ENCODE measurements at regions not wholly inside any gene's neighbourhood (a gene's known extent, or its start where the extent isn't known, plus 50 kb on each side); places are given as distances from the start of the nearest gene placed in this dataset.

DNA sequence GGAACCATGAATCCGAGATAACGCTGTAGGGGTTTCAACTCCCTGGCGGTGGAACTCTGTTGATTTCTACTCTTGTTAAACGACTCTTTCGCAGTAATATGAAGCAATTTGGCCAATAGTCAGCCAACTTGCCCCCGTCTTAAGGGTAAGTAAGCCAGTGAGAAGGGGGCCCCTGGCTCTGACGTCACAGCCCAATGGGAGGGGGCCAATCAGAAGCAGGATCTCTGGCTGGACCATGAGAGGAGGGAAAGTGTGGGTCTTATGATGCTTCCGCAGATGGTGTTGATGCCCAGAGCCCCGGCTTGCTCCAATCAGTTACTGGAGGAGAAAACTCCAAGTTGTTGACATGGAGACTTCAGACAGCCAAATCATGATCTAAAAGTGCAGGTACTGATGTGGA is 242.4 kb downstream of the BMP7 start:
- WGBS (ENCODE audit: extremely low coverage, insufficient coverage, insufficient read length) = no CpG with 5 or more reads among the region's 9 CpGs
- Histone ChIP-seq H4K12ac (ENCODE audit: low read depth, low read length) (no peak overlapping the region), H4K91ac (ENCODE audit: low read depth, low read length) (no peak overlapping the region), H3K4me2 (ENCODE audit: low read length) (no peak overlapping the region), H2BK5ac (ENCODE audit: low read depth, low read length, poor library complexity) (no peak overlapping the region), H3K27me3 (ENCODE audit: insufficient read depth, low read length) (no peaks in the 10 kb centered on the region), H3K14ac (ENCODE audit: low read length) (no peak overlapping the region), H3K79me1 (ENCODE audit: low read length) (no peaks in the 10 kb centered on the region), H3K9me3 (ENCODE audit: insufficient read depth, low read depth, low read length) (no peaks in the 10 kb centered on the region), H2BK12ac (ENCODE audit: low read length) (no peak overlapping the region), H3K23ac (ENCODE audit: low read length) (no peak overlapping the region), H2AK5ac (ENCODE audit: low read length) (no peak overlapping the region), H3K4me1 (ENCODE audit: control insufficient read depth in 1 of 2, insufficient read depth in 2 of 2, low read length in 2 of 2) (peaks cover 0 to 2% of the 10 kb centered on the region in 2 experiments), H3K79me2 (ENCODE audit: control insufficient read depth, insufficient read depth, low read length, poor library complexity) (no peaks in the 10 kb centered on the region), H3K18ac (ENCODE audit: low read length) (no peak overlapping the region), H3K9ac (ENCODE audit: low read length) (no peak overlapping the region), H3K36me3 (ENCODE audit: control insufficient read depth in 1 of 2, insufficient read depth in 2 of 2, low read length in 2 of 2) (no peaks in the 10 kb centered on the region), H3K4ac (ENCODE audit: low read depth, low read length) (no peak overlapping the region), H2BK120ac (ENCODE audit: insufficient read depth, low read length, poor library complexity) (no peak overlapping the region), H3K27ac (ENCODE audit: low read depth, low read length) (no peak overlapping the region), H2AFZ (ENCODE audit: insufficient read depth, low read length, poor library complexity) (no peak overlapping the region), H4K8ac (ENCODE audit: low read depth, low read length) (no peak overlapping the region), H3K4me3 (ENCODE audit: low read depth, low read length) (no peak overlapping the region)
- DNase-seq = no peak

DNA sequence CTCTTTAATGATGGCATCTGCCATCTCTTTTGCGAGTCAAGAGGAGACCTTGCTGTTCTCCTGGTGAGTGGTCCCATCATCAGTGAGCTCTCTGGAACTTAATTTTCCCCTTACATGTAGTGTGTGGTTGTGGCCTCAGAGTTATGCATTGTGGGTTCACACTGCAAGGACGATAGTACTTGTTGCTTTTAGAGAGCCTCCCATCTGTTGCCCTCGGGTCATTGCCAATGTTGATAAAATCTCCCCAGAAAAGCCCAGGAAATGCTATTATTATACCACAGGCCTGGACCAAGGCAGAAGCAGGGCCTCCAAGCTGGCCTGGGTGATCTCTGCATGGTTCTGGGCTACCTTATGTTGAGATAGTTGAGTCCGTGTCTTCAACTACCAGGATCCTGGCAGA is 241.6 kb downstream of the BMP7 start:
- H2BK12ac ChIP-seq (ENCODE audit: low read length) = no peak overlapping the region
- no peak overlapping the region for H3K4ac ChIP-seq (ENCODE audit: low read depth, low read length)
- H4K8ac ChIP-seq (ENCODE audit: low read depth, low read length) = no peak overlapping the region
- peaks cover 0 to 2% of the 10 kb centered on the region in 2 experiments for H3K4me1 ChIP-seq (ENCODE audit: control insufficient read depth in 1 of 2, insufficient read depth in 2 of 2, low read length in 2 of 2)
- H3K4me3 ChIP-seq (ENCODE audit: low read depth, low read length) = no peak overlapping the region
- no peak overlapping the region for H2BK120ac ChIP-seq (ENCODE audit: insufficient read depth, low read length, poor library complexity)
- no peak overlapping the region for H3K4me2 ChIP-seq (ENCODE audit: low read length)
- no peaks in the 10 kb centered on the region for H3K79me1 ChIP-seq (ENCODE audit: low read length)
- no peaks in the 10 kb centered on the region for H3K9me3 ChIP-seq (ENCODE audit: insufficient read depth, low read depth, low read length)
- H3K9ac ChIP-seq (ENCODE audit: low read length) = no peak overlapping the region
- no peak overlapping the region for H3K23ac ChIP-seq (ENCODE audit: low read length)
- no peaks in the 10 kb centered on the region for H3K36me3 ChIP-seq (ENCODE audit: control insufficient read depth in 1 of 2, insufficient read depth in 2 of 2, low read length in 2 of 2)
- H2AK5ac ChIP-seq (ENCODE audit: low read length) = no peak overlapping the region
- H3K27me3 ChIP-seq (ENCODE audit: insufficient read depth, low read length) = no peaks in the 10 kb centered on the region
- no peak overlapping the region for H4K12ac ChIP-seq (ENCODE audit: low read depth, low read length)
- no peak overlapping the region for H3K27ac ChIP-seq (ENCODE audit: low read depth, low read length)
- H3K14ac ChIP-seq (ENCODE audit: low read length) = no peak overlapping the region
- H3K18ac ChIP-seq (ENCODE audit: low read length) = no peak overlapping the region
- WGBS (ENCODE audit: extremely low coverage, insufficient coverage, insufficient read length) = no CpG with 5 or more reads among the region's 4 CpGs
- no peak overlapping the region for H4K91ac ChIP-seq (ENCODE audit: low read depth, low read length)
- no peak overlapping the region for H2BK5ac ChIP-seq (ENCODE audit: low read depth, low read length, poor library complexity)
- H2AFZ ChIP-seq (ENCODE audit: insufficient read depth, low read length, poor library complexity) = no peak overlapping the region
- no peaks in the 10 kb centered on the region for H3K79me2 ChIP-seq (ENCODE audit: control insufficient read depth, insufficient read depth, low read length, poor library complexity)
- no peak for DNase-seq

DNA sequence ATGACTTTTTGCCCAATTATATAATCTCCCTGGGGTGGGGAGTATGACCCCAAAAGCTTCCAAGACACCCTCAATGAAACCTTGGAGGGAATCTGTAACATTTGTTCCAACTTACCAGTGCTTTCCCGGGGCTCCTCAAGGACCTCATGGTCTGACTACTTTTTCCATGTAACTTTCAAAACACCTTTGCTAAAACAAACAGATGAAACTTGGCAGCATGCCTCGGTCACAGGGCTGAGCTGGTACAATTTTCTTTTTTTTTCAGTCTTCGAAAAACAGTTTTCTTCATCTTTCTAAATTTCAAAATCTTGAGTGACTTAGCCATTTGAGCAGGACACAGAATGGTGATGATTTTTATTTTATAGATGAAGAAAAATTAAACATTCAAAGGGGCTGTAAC is 241.2 kb downstream of the BMP7 start:
- Histone ChIP-seq H3K27me3 (ENCODE audit: insufficient read depth, low read length) (no peaks in the 10 kb centered on the region), H3K4ac (ENCODE audit: low read depth, low read length) (no peak overlapping the region), H4K8ac (ENCODE audit: low read depth, low read length) (no peak overlapping the region), H3K4me1 (ENCODE audit: control insufficient read depth in 1 of 2, insufficient read depth in 2 of 2, low read length in 2 of 2) (peaks cover 0 to 2% of the 10 kb centered on the region in 2 experiments), H3K4me3 (ENCODE audit: low read depth, low read length) (no peak overlapping the region), H3K36me3 (ENCODE audit: control insufficient read depth in 1 of 2, insufficient read depth in 2 of 2, low read length in 2 of 2) (no peaks in the 10 kb centered on the region), H3K4me2 (ENCODE audit: low read length) (no peak overlapping the region), H3K27ac (ENCODE audit: low read depth, low read length) (no peak overlapping the region), H3K23ac (ENCODE audit: low read length) (no peak overlapping the region), H3K79me2 (ENCODE audit: control insufficient read depth, insufficient read depth, low read length, poor library complexity) (no peaks in the 10 kb centered on the region), H4K91ac (ENCODE audit: low read depth, low read length) (no peak overlapping the region), H3K9me3 (ENCODE audit: insufficient read depth, low read depth, low read length) (no peaks in the 10 kb centered on the region), H2BK5ac (ENCODE audit: low read depth, low read length, poor library complexity) (no peak overlapping the region), H3K9ac (ENCODE audit: low read length) (no peak overlapping the region), H3K14ac (ENCODE audit: low read length) (no peak overlapping the region), H2BK12ac (ENCODE audit: low read length) (no peak overlapping the region), H2BK120ac (ENCODE audit: insufficient read depth, low read length, poor library complexity) (no peak overlapping the region), H4K12ac (ENCODE audit: low read depth, low read length) (no peak overlapping the region), H2AFZ (ENCODE audit: insufficient read depth, low read length, poor library complexity) (no peak overlapping the region), H3K18ac (ENCODE audit: low read length) (no peak overlapping the region), H3K79me1 (ENCODE audit: low read length) (no peaks in the 10 kb centered on the region), H2AK5ac (ENCODE audit: low read length) (no peak overlapping the region)
- DNase-seq = no peak
- no CpG with 5 or more reads among the region's 3 CpGs for WGBS (ENCODE audit: extremely low coverage, insufficient coverage, insufficient read length)

DNA sequence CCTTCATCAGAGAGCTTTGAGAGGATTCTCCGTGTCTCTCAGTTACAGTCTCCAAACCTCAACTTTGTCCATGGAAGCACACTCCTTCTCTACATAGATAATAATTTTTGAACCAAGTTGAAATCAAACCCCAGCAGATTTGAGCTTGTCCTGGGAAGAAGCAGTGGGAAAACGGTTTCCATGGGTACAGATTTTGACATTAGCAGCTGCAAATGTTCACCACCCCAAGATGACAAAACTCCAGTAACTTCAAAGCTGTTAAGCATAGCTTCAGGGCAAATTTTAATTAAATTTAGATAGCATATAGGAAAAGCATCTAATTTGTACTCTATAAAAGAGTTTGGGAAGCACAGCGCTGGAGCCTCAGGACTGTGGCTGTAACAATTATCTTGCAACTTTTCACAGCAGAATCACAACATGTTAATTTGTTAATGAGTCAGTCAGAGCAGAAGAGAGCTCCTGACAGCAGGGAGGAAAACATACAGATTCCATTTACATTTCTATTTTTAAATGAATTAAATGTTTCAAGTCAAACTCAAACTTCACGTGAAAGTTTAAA is 240.7 kb downstream of the BMP7 start:
- no peaks in the 10 kb centered on the region for H3K4me1 ChIP-seq (ENCODE audit: control insufficient read depth in 1 of 2, insufficient read depth in 2 of 2, low read length in 2 of 2)
- no CpG with 5 or more reads among the region's 4 CpGs for WGBS (ENCODE audit: extremely low coverage, insufficient coverage, insufficient read length)

More for the DNA sequence above, 240.7 kb downstream of the BMP7 start:
- Histone ChIP-seq H3K23ac (ENCODE audit: low read length) (no peak overlapping the region), H3K79me1 (ENCODE audit: low read length) (no peaks in the 10 kb centered on the region), H4K8ac (ENCODE audit: low read depth, low read length) (no peak overlapping the region), H2BK120ac (ENCODE audit: insufficient read depth, low read length, poor library complexity) (no peak overlapping the region), H2AFZ (ENCODE audit: insufficient read depth, low read length, poor library complexity) (no peak overlapping the region), H4K12ac (ENCODE audit: low read depth, low read length) (no peak overlapping the region), H2BK5ac (ENCODE audit: low read depth, low read length, poor library complexity) (no peak overlapping the region), H3K27me3 (ENCODE audit: insufficient read depth, low read length) (no peaks in the 10 kb centered on the region), H3K14ac (ENCODE audit: low read length) (no peak overlapping the region), H2BK12ac (ENCODE audit: low read length) (no peak overlapping the region), H3K4me2 (ENCODE audit: low read length) (no peak overlapping the region), H4K91ac (ENCODE audit: low read depth, low read length) (no peak overlapping the region), H3K79me2 (ENCODE audit: control insufficient read depth, insufficient read depth, low read length, poor library complexity) (no peaks in the 10 kb centered on the region), H3K4ac (ENCODE audit: low read depth, low read length) (no peak overlapping the region), H2AK5ac (ENCODE audit: low read length) (no peak overlapping the region), H3K18ac (ENCODE audit: low read length) (no peak overlapping the region), H3K4me3 (ENCODE audit: low read depth, low read length) (no peak overlapping the region), H3K9me3 (ENCODE audit: insufficient read depth, low read depth, low read length) (no peaks in the 10 kb centered on the region), H3K36me3 (ENCODE audit: control insufficient read depth in 1 of 2, insufficient read depth in 2 of 2, low read length in 2 of 2) (no peaks in the 10 kb centered on the region), H3K27ac (ENCODE audit: low read depth, low read length) (no peak overlapping the region), H3K9ac (ENCODE audit: low read length) (no peak overlapping the region)
- DNase-seq = no peak
